GM12865 (cell line): ENCODE measurements at regions not wholly inside any gene's neighbourhood (a gene's known extent, or its start where the extent isn't known, plus 50 kb on each side); places are given as distances from the start of the nearest gene placed in this dataset.

Experiments used
- DNase-seq: peaks from one replicate; pipeline ENCODE4 v3.0.0; 2010; ENCODE audit warnings: low read depth
- H3K4me3 ChIP-seq: 2 replicates; pipeline ENCODE4 v1.5.1; 2011; ENCODE audit warnings: mild to moderate bottlenecking, low read depth, low read length, control low read depth
- TF ChIP-seq, protein P1 (sequence below): IDR thresholded peaks from 2 replicates; pipeline ENCODE4 v1.5.1; 2011; ENCODE audit warnings: low read length, control low read depth, low read depth, inconsistent platforms; ENCODE audit not compliant: insufficient read depth; ENCODE audit errors: missing control alignments

- TF ChIP-seq, protein P1, sequence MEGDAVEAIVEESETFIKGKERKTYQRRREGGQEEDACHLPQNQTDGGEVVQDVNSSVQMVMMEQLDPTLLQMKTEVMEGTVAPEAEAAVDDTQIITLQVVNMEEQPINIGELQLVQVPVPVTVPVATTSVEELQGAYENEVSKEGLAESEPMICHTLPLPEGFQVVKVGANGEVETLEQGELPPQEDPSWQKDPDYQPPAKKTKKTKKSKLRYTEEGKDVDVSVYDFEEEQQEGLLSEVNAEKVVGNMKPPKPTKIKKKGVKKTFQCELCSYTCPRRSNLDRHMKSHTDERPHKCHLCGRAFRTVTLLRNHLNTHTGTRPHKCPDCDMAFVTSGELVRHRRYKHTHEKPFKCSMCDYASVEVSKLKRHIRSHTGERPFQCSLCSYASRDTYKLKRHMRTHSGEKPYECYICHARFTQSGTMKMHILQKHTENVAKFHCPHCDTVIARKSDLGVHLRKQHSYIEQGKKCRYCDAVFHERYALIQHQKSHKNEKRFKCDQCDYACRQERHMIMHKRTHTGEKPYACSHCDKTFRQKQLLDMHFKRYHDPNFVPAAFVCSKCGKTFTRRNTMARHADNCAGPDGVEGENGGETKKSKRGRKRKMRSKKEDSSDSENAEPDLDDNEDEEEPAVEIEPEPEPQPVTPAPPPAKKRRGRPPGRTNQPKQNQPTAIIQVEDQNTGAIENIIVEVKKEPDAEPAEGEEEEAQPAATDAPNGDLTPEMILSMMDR, result no peak
- H3K4me3 ChIP-seq, result no peak overlapping the region
- DNase-seq, result no peak
These were observed 274.5 kb downstream of the PRR16 start for GRCh38 chr5:120738568-120738967.

DNA sequence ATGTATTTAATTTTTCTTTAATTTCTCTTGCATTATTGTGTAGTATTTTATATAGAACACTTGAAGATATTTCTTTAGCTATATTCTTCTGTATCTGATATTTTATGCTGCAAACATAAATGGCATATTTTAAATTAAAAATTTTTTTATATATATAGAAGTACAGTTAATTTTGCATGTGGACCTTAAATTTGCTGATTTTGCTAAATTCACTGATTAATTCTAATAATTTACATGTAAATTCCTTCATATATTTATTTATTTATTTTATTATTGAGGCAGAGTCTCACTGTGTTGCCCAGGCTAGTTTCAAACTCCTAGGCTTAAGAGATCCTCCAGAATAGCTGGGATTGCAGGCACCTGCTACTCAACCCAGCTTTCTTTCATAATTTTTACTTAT is 276.9 kb downstream of the PRR16 start:
- DNase-seq, result no peak
- H3K4me3 ChIP-seq, result no peak overlapping the region
- TF ChIP-seq, protein P1, result no peak

GRCh38 chr5:120748474-120748873 is 284.4 kb downstream of the PRR16 start:
- TF ChIP-seq, protein P1, result no peak
- no peak for DNase-seq
- H3K4me3 ChIP-seq, result no peak overlapping the region

GRCh38 chr5:120749737-120750136 is 285.6 kb downstream of the PRR16 start:
- TF ChIP-seq, protein P1, result no peak
- no peak for DNase-seq
- H3K4me3 ChIP-seq, result no peak overlapping the region

DNA sequence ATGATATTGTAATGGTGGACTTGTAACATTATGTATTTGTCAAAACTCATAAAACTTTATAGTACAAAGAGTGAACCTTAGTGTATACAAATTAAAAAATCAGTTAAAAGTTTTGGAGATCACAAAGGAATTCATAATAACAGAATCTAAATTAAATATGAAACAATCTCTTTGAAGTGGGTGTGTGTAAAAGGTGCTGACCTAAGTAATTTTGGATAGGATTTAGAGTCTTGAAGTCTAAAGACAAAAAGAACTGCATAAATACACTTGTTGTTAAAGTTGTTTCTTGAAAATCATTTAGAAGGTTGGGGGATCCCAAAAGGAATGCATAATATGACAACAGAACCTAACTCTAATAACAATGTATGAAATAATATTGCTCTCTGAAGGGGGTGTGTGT is 295.5 kb downstream of the PRR16 start:
- TF ChIP-seq, protein P1, result no peak
- DNase-seq, result no peak
- H3K4me3 ChIP-seq, result no peak overlapping the region

DNA sequence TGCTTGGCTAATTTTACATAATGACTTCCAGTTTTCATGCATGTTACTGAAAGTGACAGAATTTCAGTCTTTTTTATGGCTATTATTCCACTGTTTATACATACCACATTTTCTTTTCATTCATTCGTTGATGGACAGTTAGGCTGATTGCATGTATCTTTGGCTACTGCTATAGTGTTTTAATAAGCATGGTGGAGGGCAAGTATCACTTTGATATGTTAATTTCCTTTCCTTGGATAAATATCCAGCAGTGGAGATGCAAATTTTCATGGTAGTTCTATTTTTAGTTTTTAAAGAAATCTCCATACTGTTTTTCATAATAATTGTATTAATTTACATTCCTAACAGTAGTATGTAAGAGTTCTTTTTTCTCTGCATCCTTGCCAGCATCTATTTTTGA is 297.9 kb downstream of the PRR16 start:
- no peak overlapping the region for H3K4me3 ChIP-seq
- DNase-seq, result no peak
- TF ChIP-seq, protein P1, result no peak

DNA sequence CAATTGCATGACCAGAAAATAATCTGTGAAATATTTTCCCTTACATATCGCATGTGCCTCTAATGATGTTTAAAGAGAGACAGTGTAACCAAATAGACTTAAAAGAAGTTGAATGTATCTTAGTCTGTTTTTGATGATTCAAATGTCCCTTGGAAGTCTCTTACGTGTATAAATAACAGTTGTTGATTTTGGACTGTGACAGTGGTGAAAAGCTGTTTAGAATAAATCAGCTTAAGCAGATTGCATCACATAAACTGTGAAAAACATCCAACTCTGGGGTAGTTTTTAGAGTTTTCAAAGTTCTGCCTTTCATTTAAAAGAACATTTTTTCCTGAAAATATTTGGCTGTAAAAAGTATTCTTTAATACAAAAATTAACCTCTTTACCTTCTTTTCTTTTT is 301.1 kb downstream of the PRR16 start:
- H3K4me3 ChIP-seq, result no peak overlapping the region
- TF ChIP-seq, protein P1, result no peak
- no peak for DNase-seq
